ENCODE measurements at regions not wholly inside any gene's neighbourhood (a gene's known extent, or its start where the extent isn't known, plus 50 kb on each side); places are given as distances from the start of the nearest gene placed in this dataset.

- no peak for TF ChIP-seq CTCF (IDR thresholded peaks at IDR 0.05)
- no peak for TF ChIP-seq EZH2 (IDR thresholded peaks at IDR 0.05; ENCODE audit: borderline replicate concordance, insufficient read depth, low read depth, low read length, poor library complexity, severe bottlenecking)
Measured at GRCh38 chr4:137029026-137029425, 503.3 kb downstream of the PCDH18 start.
